HG03045 (cell line): ENCODE measurements at regions not wholly inside any gene's neighbourhood (a gene's known extent, or its start where the extent isn't known, plus 50 kb on each side); places are given as distances from the start of the nearest gene placed in this dataset.

ENCODE experiments used
- ATAC-seq: cut with Tn5 transposase; IDR thresholded peaks from one replicate; pipeline ENCODE4 v1.9.1; 2021; ENCODE audit warnings: mild to moderate bottlenecking, moderate library complexity; ENCODE audit not compliant: unreplicated experiment

DNA sequence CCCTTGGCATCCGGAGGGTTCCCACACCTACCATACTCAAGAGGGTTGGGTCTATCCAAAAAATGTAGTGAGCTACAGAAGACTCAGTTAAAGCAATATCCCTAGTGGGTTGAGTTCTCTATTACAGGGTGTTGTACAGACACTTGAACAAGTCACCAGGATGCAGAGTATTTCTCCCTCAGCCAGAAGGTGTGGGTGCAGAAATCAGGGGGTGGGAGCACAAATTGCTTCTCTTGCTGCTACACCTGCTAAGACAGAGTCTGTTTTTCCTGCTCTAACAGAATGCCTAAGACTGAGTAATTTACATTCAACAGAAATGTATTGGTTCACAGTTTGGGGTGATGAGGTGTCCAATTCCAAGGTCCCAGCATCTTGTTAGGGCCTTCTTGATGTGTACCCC is 433.4 kb downstream of the TCERG1L start:
- ATAC-seq, result no peak

- ATAC-seq, result no peak
Observed at GRCh38 chr10:130882906-130883305, 428.6 kb downstream of the TCERG1L start.

GRCh38 chr10:130884456-130884855 is 427.1 kb downstream of the TCERG1L start:
- no peak for ATAC-seq

DNA sequence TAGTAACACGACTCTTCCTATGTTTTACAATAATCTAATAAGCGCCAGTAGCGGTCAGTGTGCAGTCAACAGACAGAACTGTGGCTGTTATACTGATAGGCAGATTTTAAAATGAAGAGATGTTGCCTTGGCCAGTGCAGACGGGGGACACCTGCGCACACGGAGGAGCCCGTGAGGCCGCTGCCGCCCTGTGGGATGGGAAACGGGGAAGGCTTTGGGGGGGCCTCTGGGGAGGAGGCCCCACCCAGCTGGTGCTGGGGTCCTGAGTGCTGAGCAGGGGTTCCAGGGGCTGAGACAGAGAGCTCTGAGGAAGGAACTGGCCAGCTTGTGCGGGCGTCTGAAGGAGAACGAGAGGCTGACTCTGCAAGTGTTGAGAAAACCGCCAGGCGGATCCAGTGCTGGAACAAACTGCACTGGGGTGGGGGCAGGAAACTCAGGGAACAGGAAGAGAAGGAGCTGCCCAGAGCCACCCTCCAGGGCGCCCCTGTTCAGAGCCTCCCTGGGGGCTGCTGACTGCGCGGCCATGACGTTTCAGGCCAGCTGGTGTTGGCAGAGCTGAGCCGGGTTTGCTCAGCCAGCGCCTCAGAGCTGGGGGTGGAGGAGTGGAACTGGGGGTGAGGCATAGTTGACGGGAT is 426.4 kb downstream of the TCERG1L start:
- ATAC-seq, result no peak

- ATAC-seq, result no peak
Observed at GRCh38 chr10:130887170-130887569, 424.4 kb downstream of the TCERG1L start.

GRCh38 chr10:130888493-130888892 is 423.0 kb downstream of the TCERG1L start:
- no peak for ATAC-seq

- ATAC-seq, result no peak
Observed at GRCh38 chr10:130889240-130889639, 422.3 kb downstream of the TCERG1L start.

DNA sequence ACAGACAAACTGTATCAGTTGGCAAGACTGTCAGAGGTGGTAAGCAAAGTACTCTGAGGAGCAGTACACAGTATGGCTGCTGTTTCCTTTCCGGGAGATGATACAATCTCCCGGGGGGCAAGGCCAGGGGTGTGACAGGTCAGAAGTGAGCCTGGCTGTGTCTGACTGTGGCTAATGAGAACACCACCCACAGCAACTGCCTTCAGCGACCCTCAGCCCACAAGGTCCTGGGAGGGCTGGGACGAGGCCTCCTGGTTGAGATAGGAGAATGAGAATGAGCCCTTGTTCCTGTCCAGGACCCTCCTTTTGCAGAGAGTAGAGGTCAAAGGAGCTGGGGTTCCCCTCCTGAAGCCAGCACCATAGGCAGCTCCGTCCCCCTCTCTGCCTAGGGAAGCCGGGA is 421.7 kb downstream of the TCERG1L start:
- ATAC-seq, result no peak

DNA sequence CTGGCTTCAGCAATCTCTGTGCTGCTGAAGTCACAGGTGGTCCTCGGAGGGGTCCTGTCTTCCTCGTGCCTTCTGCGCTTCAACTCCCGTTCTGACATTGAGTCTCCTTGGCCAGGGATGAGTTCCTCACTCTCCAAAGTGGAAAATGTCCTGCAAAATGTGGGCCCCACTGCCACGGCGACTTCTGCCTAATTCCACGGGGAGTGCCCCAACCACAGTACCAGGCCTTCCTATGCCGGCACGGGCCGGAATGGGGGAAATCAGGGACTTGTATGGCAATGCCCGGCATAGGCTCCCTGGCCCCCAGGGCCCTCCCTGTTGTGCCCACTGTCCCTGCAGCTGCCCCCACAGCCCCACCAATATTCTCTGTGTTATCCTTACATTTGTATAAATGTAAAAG is 420.5 kb downstream of the TCERG1L start:
- ATAC-seq, result no peak

GRCh38 chr10:130894471-130894870 is 417.1 kb downstream of the TCERG1L start:
- ATAC-seq, result no peak

DNA sequence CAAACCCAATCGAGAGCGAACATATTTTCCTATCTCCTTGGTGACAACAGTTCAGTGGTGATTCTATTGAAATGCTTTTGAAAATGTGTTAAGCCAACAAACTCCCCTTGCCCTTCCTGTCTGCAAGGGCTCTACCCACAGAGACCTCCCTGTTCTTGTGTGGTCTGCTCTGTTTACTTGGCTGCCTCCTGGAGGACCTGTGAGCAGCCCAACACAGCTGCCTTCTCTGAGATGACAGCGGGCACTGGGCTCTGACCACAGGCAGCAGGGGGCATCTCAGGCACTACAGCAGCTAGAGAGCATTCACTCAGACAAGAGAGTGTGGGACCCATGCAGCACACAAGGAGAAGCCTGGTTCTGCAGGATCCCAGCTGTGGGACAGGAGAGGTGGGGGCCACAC is 416.4 kb downstream of the TCERG1L start:
- ATAC-seq, result no peak

DNA sequence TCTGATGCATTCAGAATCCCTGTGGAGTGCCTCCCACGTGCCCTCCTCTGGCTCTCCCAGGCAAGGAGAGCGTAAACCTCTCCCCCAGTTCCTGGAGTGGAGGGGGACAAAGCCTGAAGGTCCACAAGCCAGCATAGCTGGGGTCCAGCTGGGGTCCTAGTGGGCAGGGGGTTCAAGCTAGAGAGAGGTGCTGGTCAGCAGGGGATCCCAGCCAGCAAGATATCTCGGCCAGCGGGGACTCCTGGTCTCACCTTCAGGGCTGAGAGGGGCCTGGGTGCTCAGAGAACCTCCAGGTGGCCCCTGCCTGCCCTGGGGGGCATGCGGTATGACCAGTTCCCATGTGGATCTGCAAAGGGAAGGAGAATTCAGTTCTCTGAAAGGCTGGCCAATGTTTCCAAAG is 413.7 kb downstream of the TCERG1L start:
- ATAC-seq, result no peak

DNA sequence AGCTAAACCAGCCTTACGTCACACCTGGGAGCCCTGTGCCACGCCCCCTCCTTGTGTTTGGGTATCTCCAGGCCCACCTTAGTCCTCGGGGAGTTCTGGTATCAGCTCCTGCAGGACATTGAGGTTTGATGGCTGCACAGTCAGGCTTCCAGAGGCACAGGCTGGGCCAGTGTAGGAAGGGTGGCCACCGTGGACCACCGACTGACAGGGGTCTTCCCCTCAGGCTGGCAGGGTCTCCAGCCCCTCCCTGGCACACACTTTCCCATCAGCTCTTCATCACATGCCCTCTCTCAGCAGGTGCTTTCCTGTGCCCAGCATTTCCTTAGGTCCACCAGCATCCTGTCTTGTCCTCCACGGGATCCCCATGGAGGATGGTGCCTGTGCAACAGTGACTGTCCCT is 413.1 kb downstream of the TCERG1L start:
- no peak for ATAC-seq

- ATAC-seq, result no peak
Observed at GRCh38 chr10:130899856-130900255, 411.7 kb downstream of the TCERG1L start.

DNA sequence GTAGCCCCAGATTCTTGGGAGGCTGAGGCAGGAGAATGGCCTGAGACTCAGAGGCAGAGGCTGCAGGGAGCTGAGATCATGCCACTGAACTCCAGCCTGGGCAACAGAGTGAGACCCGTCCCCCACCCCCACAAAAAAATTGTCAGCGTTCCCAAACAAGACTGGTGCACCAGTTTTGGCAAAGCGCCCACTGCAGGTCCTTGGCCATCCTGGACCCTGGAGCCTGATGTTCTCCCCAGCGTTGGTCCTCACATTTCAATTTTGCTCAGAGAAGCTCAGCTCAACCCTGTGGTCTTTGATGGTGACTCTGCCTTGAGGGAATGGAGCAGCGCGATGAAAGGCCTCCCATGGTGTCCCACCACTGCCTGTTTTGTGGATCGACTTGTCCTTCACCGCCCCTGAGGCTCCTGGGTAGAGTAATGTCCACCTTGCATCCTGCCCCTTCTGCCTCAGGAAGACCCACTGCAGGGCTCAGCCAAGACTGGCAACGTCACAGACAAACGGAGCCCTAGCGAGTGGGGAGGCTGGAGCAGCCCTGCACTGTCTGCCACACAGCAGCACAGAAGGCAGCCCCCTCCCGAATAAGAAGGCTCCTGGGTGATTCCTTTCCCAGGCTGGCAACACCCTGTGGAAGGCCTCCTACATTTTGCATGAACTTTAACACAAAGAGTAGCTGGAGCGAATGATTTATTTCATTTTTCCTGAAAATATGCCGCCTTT is 410.9 kb downstream of the TCERG1L start:
- no peak for ATAC-seq

GRCh38 chr10:130901311-130902165 is 410.0 kb downstream of the TCERG1L start:
- ATAC-seq, result no peak

- no peak for ATAC-seq
Observed at GRCh38 chr10:130902471-130902870, 409.1 kb downstream of the TCERG1L start.

GRCh38 chr10:130902929-130903328 is 408.6 kb downstream of the TCERG1L start:
- ATAC-seq, result no peak

DNA sequence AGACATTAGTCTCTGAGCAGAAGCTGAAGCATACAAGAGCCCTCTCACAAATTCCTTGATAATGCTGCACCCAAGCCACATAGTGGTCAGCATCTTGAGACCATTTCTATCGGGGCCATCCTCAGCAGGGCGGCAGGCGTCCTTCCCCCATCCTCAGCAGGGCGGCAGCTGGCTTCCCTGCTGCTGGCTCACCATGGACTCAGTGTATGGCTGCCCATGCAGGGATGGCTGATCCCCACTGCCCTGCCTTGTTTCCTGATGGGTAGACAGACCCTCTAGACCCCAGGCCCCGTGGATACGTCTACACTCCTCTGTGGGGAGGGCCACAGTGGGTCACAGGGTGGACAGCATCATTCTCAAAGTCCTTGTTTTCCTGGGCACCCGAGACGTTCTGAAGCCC is 406.8 kb downstream of the TCERG1L start:
- no peak for ATAC-seq

DNA sequence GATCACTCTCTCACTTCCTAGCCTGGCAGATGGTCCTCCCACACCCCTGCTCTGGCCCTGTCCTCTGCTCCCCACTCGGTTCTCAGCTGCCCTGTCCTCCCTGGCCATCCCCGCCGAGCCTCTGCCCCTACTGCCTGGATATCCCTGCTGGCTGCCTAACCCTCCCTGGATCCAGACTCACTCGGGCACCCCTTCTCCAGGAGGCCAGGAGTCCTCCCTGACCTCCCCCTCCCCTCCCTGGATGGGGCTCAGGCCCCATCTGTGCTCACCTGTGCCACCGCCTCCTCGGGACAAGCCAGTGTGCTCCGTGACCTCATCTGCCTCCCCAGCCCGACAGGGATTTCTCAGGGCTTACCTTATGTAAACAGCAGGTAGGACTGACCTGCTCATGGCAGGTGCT is 406.1 kb downstream of the TCERG1L start:
- ATAC-seq, result no peak

GRCh38 chr10:130905921-130906320 is 405.6 kb downstream of the TCERG1L start:
- no peak for ATAC-seq

DNA sequence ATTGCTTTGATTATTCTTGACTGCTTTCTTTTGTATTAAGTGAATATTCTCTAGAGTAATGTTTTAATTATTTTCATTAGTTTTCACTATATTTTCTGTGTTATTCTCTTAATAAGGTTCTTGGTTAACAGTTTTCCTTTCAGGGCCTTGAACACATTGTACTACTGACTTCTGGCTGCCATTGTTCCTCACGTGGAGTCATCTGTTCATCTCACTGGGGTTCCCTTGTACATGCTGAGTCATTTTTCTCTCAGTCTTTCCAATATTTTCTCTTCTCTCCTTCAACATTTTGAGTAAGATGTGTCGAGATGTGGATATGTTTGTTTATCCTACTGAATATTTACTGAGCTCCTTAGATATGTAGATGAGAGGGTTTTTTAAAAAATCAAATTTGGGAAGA is 400.7 kb downstream of the TCERG1L start:
- ATAC-seq, result no peak
